ENCODE measurements at regions not wholly inside any gene's neighbourhood (a gene's known extent, or its start where the extent isn't known, plus 50 kb on each side); places are given as distances from the start of the nearest gene placed in this dataset.

- TF ChIP-seq CTCF (conservative IDR thresholded peaks at IDR 0.05; ENCODE audit: low read length) (no peak), EZH2phosphoT487 (IDR thresholded peaks at IDR 0.05; ENCODE audit: borderline replicate concordance) (no peak)
Observed at GRCh38 chr2:16195681-16196070, 255.3 kb downstream of the MYCN start.
